Immature natural killer cell (primary cell): ENCODE measurements at regions not wholly inside any gene's neighbourhood (a gene's known extent, or its start where the extent isn't known, plus 50 kb on each side); places are given as distances from the start of the nearest gene placed in this dataset.
A peak's percentile ranks its signal among the peaks of the same experiment; 100 is the strongest.

ENCODE experiments used
- DNase-seq, 3 donors: peaks; one replicate each; pipeline ENCODE4 v3.0.0; 2022; ENCODE audit warnings: mixed read lengths in 1 of 3
- H3K27ac Mint-ChIP-seq, 6 donors: one replicate each; pipeline ENCODE4 v1.8.0; 2020; ENCODE audit warnings: mixed read lengths in 6 of 6, mild to moderate bottlenecking in 5 of 6, inconsistent platforms in 4 of 6, moderate library complexity in 3 of 6
- H3K27me3 Mint-ChIP-seq, 3 donors: one replicate each; pipeline ENCODE4 v1.8.0; 2020 to 2021; ENCODE audit warnings: low read depth in 3 of 3, mild to moderate bottlenecking in 3 of 3, mixed read lengths in 3 of 3, moderate library complexity in 3 of 3, inconsistent platforms in 1 of 3
- H3K36me3 Mint-ChIP-seq, 3 donors: one replicate each; pipeline ENCODE4 v1.8.0; 2020; ENCODE audit warnings: mixed read lengths in 3 of 3, inconsistent platforms in 2 of 3, mild to moderate bottlenecking in 2 of 3
- H3K4me1 Mint-ChIP-seq, 2 donors: one replicate each; pipeline ENCODE4 v1.8.0; 2020; ENCODE audit warnings: inconsistent platforms in 2 of 2, mild to moderate bottlenecking in 2 of 2, mixed read lengths in 2 of 2, moderate library complexity in 1 of 2
- H3K4me3 Mint-ChIP-seq, 5 donors: one replicate each; pipeline ENCODE4 v1.8.0; 2020; ENCODE audit warnings: mild to moderate bottlenecking in 5 of 5, mixed read lengths in 5 of 5, inconsistent platforms in 3 of 5, moderate library complexity in 3 of 5
- H3K9me3 Mint-ChIP-seq, 6 donors: one replicate each; pipeline ENCODE4 v1.8.0; 2020; ENCODE audit warnings: mild to moderate bottlenecking in 6 of 6, mixed read lengths in 6 of 6, inconsistent platforms in 4 of 6, moderate library complexity in 3 of 6

- Mint-ChIP-seq H3K27ac (no peak overlapping the region), H3K9me3 (peaks cover 11 to 15% (median 13%) of the 10 kb centered on the region in 6 donors), H3K4me3 (no peak overlapping the region), H3K36me3 (peaks cover 10 to 12% (median 11%) of the 10 kb centered on the region in 3 donors), H3K4me1 (peaks cover 0 to 3% of the 10 kb centered on the region in 2 donors), H3K27me3 (peaks cover 2 to 7% (median 3%) of the 10 kb centered on the region in 3 donors)
- DNase-seq: no peak
These were observed 60.1 kb upstream of the ELN start for GRCh38 chr7:73967832-73968290.

GRCh38 chr7:73968487-73968886 is 59.5 kb upstream of the ELN start:
- Mint-ChIP-seq H3K4me1 (peaks cover 0 to 3% of the 10 kb centered on the region in 2 donors), H3K9me3 (peaks cover 6 to 10% (median 9%) of the 10 kb centered on the region in 6 donors), H3K27ac (no peak overlapping the region), H3K27me3 (peaks cover 2 to 7% (median 3%) of the 10 kb centered on the region in 3 donors), H3K4me3 (no peak overlapping the region), H3K36me3 (peaks cover 6 to 8% (median 8%) of the 10 kb centered on the region in 3 donors)
- no peak for DNase-seq

- Mint-ChIP-seq H3K27me3 (peaks cover 0 to 7% (median 2%) of the 10 kb centered on the region in 3 donors), H3K4me1 (peaks cover 0 to 3% of the 10 kb centered on the region in 2 donors), H3K9me3 (peaks cover 0 to 1% (median 0%) of the 10 kb centered on the region in 6 donors), H3K27ac (no peak overlapping the region), H3K36me3 (no peaks in the 10 kb centered on the region), H3K4me3 (no peak overlapping the region)
- no peak for DNase-seq
These were observed 58.0 kb upstream of the ELN start for GRCh38 chr7:73969991-73970390.

- no peak overlapping the region for H3K4me3 Mint-ChIP-seq
- H3K27me3 Mint-ChIP-seq: peaks cover 0 to 7% (median 2%) of the 10 kb centered on the region in 3 donors
- no peak overlapping the region for H3K27ac Mint-ChIP-seq
- peaks cover 0 to 3% of the 10 kb centered on the region in 2 donors for H3K4me1 Mint-ChIP-seq
- no peak for DNase-seq
- H3K36me3 Mint-ChIP-seq: no peaks in the 10 kb centered on the region
- peaks cover 0 to 1% (median 0%) of the 10 kb centered on the region in 6 donors for H3K9me3 Mint-ChIP-seq
These were observed 57.2 kb upstream of the ELN start for GRCh38 chr7:73970801-73971229.

GRCh38 chr7:73971322-73971703 is 56.7 kb upstream of the ELN start:
- Mint-ChIP-seq H3K4me3 (no peak overlapping the region), H3K36me3 (no peaks in the 10 kb centered on the region), H3K9me3 (peaks cover 0 to 1% (median 0%) of the 10 kb centered on the region in 6 donors), H3K4me1 (peaks cover 0 to 3% of the 10 kb centered on the region in 2 donors), H3K27me3 (peaks cover 0 to 7% (median 2%) of the 10 kb centered on the region in 3 donors), H3K27ac (peak overlapping the region in 1 of 6 donors; percentile 27)
- DNase-seq: no peak

- Mint-ChIP-seq H3K4me1 (peaks cover 0 to 3% of the 10 kb centered on the region in 2 donors), H3K27ac (no peak overlapping the region), H3K9me3 (no peaks in the 10 kb centered on the region), H3K4me3 (no peak overlapping the region), H3K36me3 (no peaks in the 10 kb centered on the region), H3K27me3 (peaks cover 0 to 6% (median 2%) of the 10 kb centered on the region in 3 donors)
- DNase-seq: no peak
These were observed 56.1 kb upstream of the ELN start for GRCh38 chr7:73971704-73972341.

- peaks cover 0 to 4% (median 2%) of the 10 kb centered on the region in 3 donors for H3K27me3 Mint-ChIP-seq
- H3K4me3 Mint-ChIP-seq: no peak overlapping the region
- no peak for DNase-seq
- H3K9me3 Mint-ChIP-seq: no peaks in the 10 kb centered on the region
- H3K27ac Mint-ChIP-seq: no peak overlapping the region
- H3K4me1 Mint-ChIP-seq: peaks cover 0 to 3% of the 10 kb centered on the region in 2 donors
- no peaks in the 10 kb centered on the region for H3K36me3 Mint-ChIP-seq
These were observed 55.4 kb upstream of the ELN start for GRCh38 chr7:73972614-73973013.

GRCh38 chr7:73973091-73973490 is 54.9 kb upstream of the ELN start:
- Mint-ChIP-seq H3K4me3 (no peak overlapping the region), H3K4me1 (peaks cover 0 to 3% of the 10 kb centered on the region in 2 donors), H3K27ac (no peak overlapping the region), H3K9me3 (no peaks in the 10 kb centered on the region), H3K36me3 (no peaks in the 10 kb centered on the region), H3K27me3 (peaks cover 0 to 2% (median 0%) of the 10 kb centered on the region in 3 donors)
- DNase-seq: no peak

GRCh38 chr7:73974101-73974947 is 53.6 kb upstream of the ELN start:
- no peak overlapping the region for H3K4me3 Mint-ChIP-seq
- no peak overlapping the region for H3K27ac Mint-ChIP-seq
- no peaks in the 10 kb centered on the region for H3K36me3 Mint-ChIP-seq
- H3K9me3 Mint-ChIP-seq: no peaks in the 10 kb centered on the region
- peaks cover 0 to 3% of the 10 kb centered on the region in 2 donors for H3K4me1 Mint-ChIP-seq
- no peak for DNase-seq
- no peaks in the 10 kb centered on the region for H3K27me3 Mint-ChIP-seq

- DNase-seq: no peak
- Mint-ChIP-seq H3K4me3 (no peak overlapping the region), H3K36me3 (no peaks in the 10 kb centered on the region), H3K27me3 (peaks cover 0 to 2% (median 0%) of the 10 kb centered on the region in 3 donors), H3K27ac (no peak overlapping the region), H3K9me3 (no peaks in the 10 kb centered on the region), H3K4me1 (peaks cover 0 to 3% of the 10 kb centered on the region in 2 donors)
These were observed 52.7 kb upstream of the ELN start for GRCh38 chr7:73974948-73975926.

GRCh38 chr7:73976761-73977618 is 51.0 kb upstream of the ELN start:
- no peaks in the 10 kb centered on the region for H3K36me3 Mint-ChIP-seq
- no peak for DNase-seq
- H3K4me3 Mint-ChIP-seq: no peak overlapping the region
- H3K27me3 Mint-ChIP-seq: peaks cover 0 to 4% (median 2%) of the 10 kb centered on the region in 3 donors
- H3K27ac Mint-ChIP-seq: no peak overlapping the region
- H3K4me1 Mint-ChIP-seq: no peaks in the 10 kb centered on the region
- H3K9me3 Mint-ChIP-seq: no peaks in the 10 kb centered on the region

- no peaks in the 10 kb centered on the region for H3K36me3 Mint-ChIP-seq
- H3K27ac Mint-ChIP-seq: no peak overlapping the region
- no peak for DNase-seq
- H3K9me3 Mint-ChIP-seq: no peaks in the 10 kb centered on the region
- no peak overlapping the region for H3K4me3 Mint-ChIP-seq
- H3K27me3 Mint-ChIP-seq: peaks cover 0 to 4% (median 2%) of the 10 kb centered on the region in 3 donors
- no peaks in the 10 kb centered on the region for H3K4me1 Mint-ChIP-seq
These were observed 50.1 kb upstream of the ELN start for GRCh38 chr7:73977619-73978618.
